ENCODE measurements at regions not wholly inside any gene's neighbourhood (a gene's known extent, or its start where the extent isn't known, plus 50 kb on each side); places are given as distances from the start of the nearest gene placed in this dataset.

GRCh38 chr2:76318848-76319360 lies 608.2 kb upstream of the GCFC2 start:
- Histone ChIP-seq H3K36me3 (ENCODE audit: insufficient read depth, low read length) (no peaks in the 10 kb centered on the region), H4K20me1 (ENCODE audit: insufficient read depth, low read length, poor library complexity, severe bottlenecking) (no peaks in the 10 kb centered on the region), H3K9me3 (ENCODE audit: insufficient read depth, low read depth, low read length) (no peaks in the 10 kb centered on the region), H3K27me3 (ENCODE audit: insufficient read depth, low read length, poor library complexity, severe bottlenecking) (no peaks in the 10 kb centered on the region), H3K4me2 (ENCODE audit: low read depth, low read length, poor library complexity, severe bottlenecking) (no peak overlapping the region), H3K9ac (ENCODE audit: low read depth, low read length, poor library complexity, severe bottlenecking) (no peak overlapping the region), H2AFZ (ENCODE audit: low read length) (no peak overlapping the region), H3K4me3 (ENCODE audit: low read length, poor library complexity, severe bottlenecking) (no peak overlapping the region), H3K4me1 (ENCODE audit: insufficient read depth, low read length, poor library complexity, severe bottlenecking) (no peaks in the 10 kb centered on the region), H3F3A (ENCODE audit: low read depth) (no peaks in the 10 kb centered on the region), H3K9me2 (replicated peaks; ENCODE audit: low read depth, low read length) (no peaks in the 10 kb centered on the region), H3K79me2 (ENCODE audit: insufficient read depth, low read length) (no peaks in the 10 kb centered on the region)
- TF ChIP-seq EZH2phosphoT487 (IDR thresholded peaks at IDR 0.05; ENCODE audit: borderline replicate concordance): no peak
- TF ChIP-seq CTCF (conservative IDR thresholded peaks at IDR 0.05; ENCODE audit: low read length): no peak

GRCh38 chr2:76316691-76317090 lies 606.0 kb upstream of the GCFC2 start:
- no peaks in the 10 kb centered on the region for H3K27me3 ChIP-seq (ENCODE audit: insufficient read depth, low read length, poor library complexity, severe bottlenecking)
- no peaks in the 10 kb centered on the region for H3K9me2 ChIP-seq (replicated peaks; ENCODE audit: low read depth, low read length)
- H3K36me3 ChIP-seq (ENCODE audit: insufficient read depth, low read length): no peaks in the 10 kb centered on the region
- H3K79me2 ChIP-seq (ENCODE audit: insufficient read depth, low read length): no peaks in the 10 kb centered on the region
- H3K9me3 ChIP-seq (ENCODE audit: insufficient read depth, low read depth, low read length): no peaks in the 10 kb centered on the region
- H3K9ac ChIP-seq (ENCODE audit: low read depth, low read length, poor library complexity, severe bottlenecking): no peak overlapping the region
- no peaks in the 10 kb centered on the region for H3K4me1 ChIP-seq (ENCODE audit: insufficient read depth, low read length, poor library complexity, severe bottlenecking)
- H3K4me3 ChIP-seq (ENCODE audit: low read length, poor library complexity, severe bottlenecking): no peak overlapping the region
- TF ChIP-seq EZH2phosphoT487 (IDR thresholded peaks at IDR 0.05; ENCODE audit: borderline replicate concordance) (no peak), CTCF (conservative IDR thresholded peaks at IDR 0.05; ENCODE audit: low read length) (no peak)
- no peak overlapping the region for H2AFZ ChIP-seq (ENCODE audit: low read length)
- no peak overlapping the region for H3K4me2 ChIP-seq (ENCODE audit: low read depth, low read length, poor library complexity, severe bottlenecking)
- no peaks in the 10 kb centered on the region for H3F3A ChIP-seq (ENCODE audit: low read depth)
- no peaks in the 10 kb centered on the region for H4K20me1 ChIP-seq (ENCODE audit: insufficient read depth, low read length, poor library complexity, severe bottlenecking)

- no peak for TF ChIP-seq CTCF (conservative IDR thresholded peaks at IDR 0.05; ENCODE audit: low read length)
- no peak for TF ChIP-seq EZH2phosphoT487 (IDR thresholded peaks at IDR 0.05; ENCODE audit: borderline replicate concordance)
- Histone ChIP-seq H3K4me2 (ENCODE audit: low read depth, low read length, poor library complexity, severe bottlenecking) (no peak overlapping the region), H3K4me1 (ENCODE audit: insufficient read depth, low read length, poor library complexity, severe bottlenecking) (no peaks in the 10 kb centered on the region), H2AFZ (ENCODE audit: low read length) (no peak overlapping the region), H3K9me3 (ENCODE audit: insufficient read depth, low read depth, low read length) (no peaks in the 10 kb centered on the region), H3K4me3 (ENCODE audit: low read length, poor library complexity, severe bottlenecking) (no peak overlapping the region), H3K9ac (ENCODE audit: low read depth, low read length, poor library complexity, severe bottlenecking) (no peak overlapping the region), H3K79me2 (ENCODE audit: insufficient read depth, low read length) (no peaks in the 10 kb centered on the region), H3K36me3 (ENCODE audit: insufficient read depth, low read length) (no peaks in the 10 kb centered on the region), H4K20me1 (ENCODE audit: insufficient read depth, low read length, poor library complexity, severe bottlenecking) (no peaks in the 10 kb centered on the region), H3K9me2 (replicated peaks; ENCODE audit: low read depth, low read length) (no peaks in the 10 kb centered on the region), H3F3A (ENCODE audit: low read depth) (no peaks in the 10 kb centered on the region), H3K27me3 (ENCODE audit: insufficient read depth, low read length, poor library complexity, severe bottlenecking) (no peaks in the 10 kb centered on the region)
Observed at GRCh38 chr2:76314271-76315020, 603.7 kb upstream of the GCFC2 start.
